ENCODE measurements at regions not wholly inside any gene's neighbourhood (a gene's known extent, or its start where the extent isn't known, plus 50 kb on each side); places are given as distances from the start of the nearest gene placed in this dataset.
"Not testable (repeated sequence)": the region's sequence is repeated elsewhere in the genome, so short reads cannot be mapped to it uniquely, and the experiment has no call there.

DNA sequence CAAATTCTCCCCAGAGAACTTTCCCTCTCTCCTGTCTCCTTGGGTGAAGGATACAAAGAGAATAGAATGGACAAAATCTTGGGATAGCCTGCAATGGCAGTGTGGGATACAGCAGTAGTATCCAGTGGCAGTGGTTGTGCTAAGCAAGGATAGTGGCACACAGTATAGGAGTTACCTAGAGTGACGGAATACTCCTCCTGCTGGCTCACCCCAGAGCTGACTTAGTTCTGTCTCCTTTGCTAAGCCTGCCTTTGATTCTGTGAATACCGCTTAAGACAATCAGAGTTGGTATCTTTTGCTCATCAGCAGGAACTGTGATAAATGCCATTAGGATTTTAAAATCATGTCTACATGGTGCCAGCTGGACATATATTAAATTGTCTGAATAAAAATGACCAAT, 404.3 kb downstream of the JRKL start:
- no peak for DNase-seq

DNA sequence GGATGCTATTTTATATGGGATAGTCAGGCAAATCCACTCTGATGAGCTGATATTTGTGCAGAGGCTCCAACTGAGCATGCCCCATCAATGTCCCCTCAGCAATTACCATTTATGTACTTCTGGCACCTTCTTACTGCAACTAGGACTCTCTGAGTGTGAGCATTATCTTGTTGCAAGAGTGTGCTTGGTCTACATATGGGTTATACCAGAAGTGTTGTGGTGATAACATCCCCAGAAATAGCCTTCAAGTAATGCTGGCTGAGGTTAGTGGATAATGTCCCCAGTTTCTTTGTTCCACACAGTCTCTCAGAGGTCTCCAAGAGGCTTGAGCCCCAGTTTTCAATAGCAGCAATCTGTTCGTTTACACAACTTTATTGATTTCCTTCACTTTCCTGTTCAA, 408.6 kb downstream of the JRKL start:
- DNase-seq: no peak

DNA sequence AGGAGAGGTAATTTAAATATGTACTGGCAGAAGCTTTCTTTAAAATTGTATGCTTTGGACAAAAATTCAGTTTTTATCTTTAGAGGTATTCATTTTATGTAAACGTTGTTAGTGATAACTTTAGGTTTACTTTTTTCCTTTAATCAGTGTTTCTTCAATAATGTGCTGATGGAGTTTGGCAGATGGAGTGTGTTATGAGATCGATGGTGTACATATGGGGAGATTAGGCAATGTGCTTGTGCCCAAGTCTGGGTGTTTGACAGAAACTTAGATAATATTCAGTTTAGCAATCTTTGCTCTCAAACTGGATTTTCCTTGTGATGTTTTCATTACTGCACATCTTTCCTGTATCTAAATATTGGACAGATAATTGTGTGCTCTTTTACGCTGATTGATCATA, 425.4 kb downstream of the JRKL start:
- DNase-seq: no peak

DNA sequence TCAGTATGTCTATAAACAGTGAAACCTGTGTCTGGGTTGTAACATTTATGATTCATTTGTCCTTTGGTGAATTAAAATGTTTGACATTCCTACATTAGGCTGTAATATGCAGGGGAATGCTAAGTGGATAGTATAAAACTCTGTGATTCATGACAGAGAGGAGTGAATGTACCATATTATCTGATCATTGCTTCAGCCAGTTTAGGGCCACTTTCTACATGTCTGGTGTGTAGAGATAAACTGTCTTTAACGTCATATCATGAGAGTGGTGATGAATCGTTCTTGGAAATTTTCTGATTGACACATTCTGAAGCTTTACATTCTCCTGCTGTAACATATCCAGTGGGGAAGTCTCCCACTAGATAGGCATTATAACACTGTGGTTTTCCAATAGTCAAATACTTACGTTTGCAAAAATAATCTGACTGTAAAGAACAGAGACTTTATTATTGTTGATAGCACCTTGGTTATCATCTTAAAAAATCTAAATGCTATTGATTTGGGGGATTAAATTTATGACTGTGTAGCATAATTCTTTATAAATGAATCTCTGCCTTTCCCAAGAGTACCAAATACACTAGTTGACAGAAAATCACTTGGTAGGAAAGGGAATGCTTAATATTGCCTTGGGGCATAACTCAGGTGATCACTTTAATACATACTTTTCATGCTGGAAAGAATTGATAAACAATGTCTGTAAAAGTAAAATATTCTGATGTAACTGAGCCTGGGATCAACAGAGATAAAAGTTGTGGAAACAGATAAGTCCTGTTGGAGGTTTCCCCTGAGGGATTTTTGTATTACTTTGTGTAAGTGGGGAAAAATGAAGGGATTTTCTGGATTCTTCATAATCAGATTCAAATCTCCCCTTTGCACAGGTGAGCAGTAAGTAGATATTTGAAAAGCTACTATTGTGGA, 427.9 kb downstream of the JRKL start:
- peak; percentile 38 for DNase-seq

DNA sequence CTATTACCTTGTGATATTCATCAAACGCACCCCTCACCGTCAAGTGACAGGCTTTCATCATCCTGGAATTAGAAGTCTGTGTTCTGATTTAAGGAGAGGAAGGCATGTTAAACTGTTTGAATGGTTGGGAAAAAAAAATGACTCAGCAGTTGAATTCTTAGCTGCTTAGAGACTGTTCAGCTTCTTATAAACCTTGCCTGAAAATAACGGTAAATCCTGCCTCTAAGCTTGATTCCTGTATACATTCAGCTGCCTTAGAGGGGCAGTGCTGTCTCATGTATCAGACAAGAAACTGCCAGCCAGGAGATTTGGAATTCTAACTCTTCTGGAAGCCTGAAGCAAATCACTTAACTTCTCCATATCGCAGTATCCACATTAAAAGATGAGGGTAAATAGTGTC, 437.4 kb downstream of the JRKL start:
- peak; percentile 14 for DNase-seq

DNA sequence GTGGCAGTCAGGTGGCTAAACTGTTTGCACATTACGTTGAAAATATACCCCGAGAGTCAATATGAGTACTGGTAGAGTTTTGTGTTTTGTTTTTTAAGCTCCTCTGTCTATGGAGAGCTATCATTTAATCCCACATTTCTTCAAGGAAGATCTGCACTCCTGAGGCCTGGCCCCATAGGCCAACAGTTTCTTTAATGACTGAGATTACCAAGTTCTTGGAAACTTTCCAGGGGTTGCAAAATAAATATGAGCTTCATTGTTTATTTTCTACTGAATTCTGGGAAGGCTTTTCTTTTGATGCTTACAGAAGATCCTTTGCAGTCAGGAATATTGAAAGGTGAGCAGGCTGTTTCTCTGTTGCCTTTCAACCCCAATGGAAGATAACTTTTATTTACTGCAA, 452.0 kb downstream of the JRKL start:
- DNase-seq: no peak

DNA sequence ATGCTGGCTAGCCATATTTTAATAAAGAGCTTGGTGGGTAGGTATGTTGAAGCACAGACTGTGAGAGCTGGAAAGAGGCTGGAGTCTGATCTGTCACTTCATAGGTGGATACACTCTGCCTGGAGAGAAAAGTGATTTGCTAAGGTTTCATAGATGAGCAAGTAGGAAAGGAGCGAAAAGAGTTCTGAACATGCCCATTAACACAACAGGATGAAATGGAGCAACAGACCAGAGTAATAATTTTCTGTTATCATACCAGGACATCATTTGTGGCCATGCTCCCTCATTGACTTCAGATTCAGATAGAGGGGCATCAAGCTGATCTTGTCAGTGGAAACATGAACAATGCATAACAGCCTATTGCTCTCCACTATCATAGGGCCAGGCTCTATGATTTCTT, 452.9 kb downstream of the JRKL start:
- DNase-seq: no peak

DNA sequence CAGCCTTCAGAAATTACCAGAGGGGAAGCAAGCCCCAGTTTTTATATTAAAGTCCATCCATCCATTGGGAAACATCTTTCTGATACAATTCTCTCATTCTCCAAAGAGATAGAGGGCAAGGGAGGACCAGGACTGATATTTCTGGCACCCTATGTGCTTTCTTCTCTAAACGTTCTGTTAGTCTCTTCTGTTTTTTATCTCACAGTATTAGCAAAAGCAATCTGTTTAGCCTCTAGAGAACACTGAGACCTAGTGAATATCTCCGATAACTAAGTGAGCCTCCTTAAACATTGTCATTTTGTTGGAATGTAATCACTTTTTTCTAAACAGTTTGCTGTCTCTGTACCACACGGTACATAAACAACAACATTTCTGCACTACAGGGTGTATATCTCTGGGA, 464.6 kb downstream of the JRKL start:
- no peak for DNase-seq

DNA sequence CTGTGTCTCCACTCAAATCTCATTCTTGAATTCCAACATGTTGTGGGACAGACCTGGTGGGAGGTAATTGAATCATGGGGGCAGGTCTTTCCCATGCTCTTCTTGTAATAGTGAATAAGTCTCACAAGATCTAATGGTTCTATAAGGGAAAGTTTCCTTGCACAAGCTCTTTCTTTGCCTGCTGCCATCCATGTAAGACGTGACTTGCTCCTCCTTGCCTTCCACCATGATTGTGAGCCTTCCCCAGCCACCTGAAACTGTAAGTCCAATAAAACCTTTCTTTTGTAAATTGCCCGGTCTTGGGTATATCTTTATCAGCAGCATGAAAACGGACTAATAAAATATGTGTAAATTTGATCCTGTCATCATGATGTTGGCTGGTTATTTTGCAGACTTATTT, 471.9 kb downstream of the JRKL start:
- DNase-seq: not testable (repeated sequence)

DNA sequence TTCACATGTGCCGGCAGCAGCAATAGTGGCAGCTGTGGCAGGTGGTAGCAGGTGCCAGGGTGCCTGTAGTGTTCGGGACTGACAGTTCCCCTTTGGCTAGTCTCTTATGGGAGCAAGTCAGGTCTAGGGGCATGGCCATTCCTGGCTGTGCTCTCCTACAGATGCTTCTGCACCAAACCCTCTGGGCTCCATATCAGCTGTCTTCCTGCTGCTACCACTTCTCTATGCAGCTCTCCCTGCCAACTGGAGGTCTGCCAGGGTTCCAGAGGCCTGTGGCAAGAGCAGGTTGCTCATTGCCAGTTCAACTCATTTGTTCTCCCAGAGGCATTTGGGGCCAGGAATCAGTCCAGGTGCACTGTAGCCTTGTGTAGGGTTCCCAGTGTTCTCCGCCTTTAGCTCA, 473.7 kb downstream of the JRKL start:
- no peak for DNase-seq

DNA sequence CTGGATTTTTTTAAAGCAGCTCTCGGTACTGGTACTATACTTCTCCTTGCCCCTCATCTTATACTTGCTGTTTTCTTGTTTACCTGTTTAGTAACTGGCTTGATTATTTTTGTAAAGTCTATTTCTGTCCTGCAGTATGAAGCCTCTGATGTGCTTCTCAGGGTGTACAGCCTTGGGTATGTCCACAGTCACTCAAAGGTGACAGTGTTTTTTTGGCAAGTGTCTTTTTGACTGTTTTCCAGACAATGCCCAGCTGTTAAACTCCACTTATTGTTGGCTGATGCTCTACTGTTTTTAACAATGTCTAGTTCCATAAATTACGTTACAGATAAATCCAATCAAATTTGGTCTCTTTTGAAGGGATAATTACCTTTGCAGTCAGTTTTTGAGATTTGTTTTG, 475.2 kb downstream of the JRKL start:
- DNase-seq: no peak

DNA sequence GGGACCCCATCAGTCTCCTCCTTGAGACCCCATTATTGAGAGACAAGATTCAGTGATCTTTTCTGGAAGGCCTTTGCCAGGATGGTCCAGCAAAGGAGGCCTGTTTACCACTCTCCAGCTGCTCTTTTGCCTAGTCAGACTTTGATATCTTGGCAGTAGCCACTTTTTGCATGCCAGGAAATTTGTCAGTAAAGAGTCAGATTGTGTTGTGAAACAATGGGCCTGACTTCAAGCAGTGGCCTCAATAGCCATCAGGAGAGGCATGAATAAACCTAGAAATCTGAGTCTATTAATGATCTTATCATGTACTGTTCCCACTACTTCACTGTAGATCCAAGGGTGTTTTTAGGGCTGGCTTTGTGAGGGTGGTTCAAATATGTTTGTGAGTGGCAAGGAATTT, 479.4 kb downstream of the JRKL start:
- DNase-seq: no peak

DNA sequence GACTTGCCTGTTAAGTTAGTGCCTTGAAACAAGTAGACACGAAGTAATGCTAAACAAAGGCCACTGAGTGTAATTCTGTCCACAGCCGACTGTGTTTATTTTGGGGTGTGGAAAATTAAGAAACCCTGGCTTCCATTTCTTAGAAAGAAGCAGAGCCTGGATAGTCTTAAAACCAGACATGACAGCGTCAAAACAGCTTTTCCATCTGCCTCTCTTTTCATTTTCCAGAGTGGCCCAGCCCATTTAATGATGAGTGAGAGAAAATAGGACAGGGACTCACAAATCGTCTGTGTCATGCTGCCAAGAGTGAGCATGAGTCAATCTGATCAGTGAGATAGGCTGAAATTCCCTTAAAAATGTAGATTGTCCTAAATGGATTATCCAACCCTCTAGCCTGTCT, 485.9 kb downstream of the JRKL start:
- no peak for DNase-seq

DNA sequence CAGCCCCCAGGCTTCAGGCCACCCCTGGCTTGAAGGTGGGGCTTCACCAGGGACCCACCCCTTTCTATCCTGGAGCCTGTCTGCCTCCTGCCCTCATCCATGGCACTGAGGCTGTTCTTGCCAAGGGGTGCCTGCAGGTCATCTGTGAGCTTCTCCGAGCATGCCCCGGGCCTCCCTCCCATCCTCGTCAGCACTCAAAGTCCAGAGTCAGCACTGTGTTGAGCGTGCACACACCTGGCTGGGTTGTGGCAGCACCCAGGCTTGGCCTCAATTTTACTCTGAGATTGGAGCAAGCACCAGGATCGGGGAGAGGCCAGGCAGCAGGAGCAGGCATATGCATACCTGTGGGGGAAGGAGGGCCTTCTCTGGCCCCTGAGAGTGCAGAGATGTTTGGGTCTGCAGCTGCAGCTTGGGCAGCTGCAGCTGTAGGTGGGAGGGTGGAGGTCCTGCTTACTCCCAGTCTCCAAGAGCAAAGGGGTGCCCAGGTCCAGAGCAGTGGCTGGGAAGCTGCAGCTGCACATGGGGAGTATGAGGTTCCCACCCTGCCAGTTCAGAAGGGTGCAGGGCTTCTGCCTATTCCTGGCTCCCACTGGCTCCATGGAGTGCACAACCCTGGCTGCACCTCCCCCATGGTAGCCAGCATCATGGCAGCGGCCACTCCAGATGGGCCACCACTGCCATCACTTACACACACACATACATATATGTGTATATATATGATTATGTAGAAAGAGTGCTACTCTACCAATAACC, 488.7 kb downstream of the JRKL start:
- DNase-seq: no peak

DNA sequence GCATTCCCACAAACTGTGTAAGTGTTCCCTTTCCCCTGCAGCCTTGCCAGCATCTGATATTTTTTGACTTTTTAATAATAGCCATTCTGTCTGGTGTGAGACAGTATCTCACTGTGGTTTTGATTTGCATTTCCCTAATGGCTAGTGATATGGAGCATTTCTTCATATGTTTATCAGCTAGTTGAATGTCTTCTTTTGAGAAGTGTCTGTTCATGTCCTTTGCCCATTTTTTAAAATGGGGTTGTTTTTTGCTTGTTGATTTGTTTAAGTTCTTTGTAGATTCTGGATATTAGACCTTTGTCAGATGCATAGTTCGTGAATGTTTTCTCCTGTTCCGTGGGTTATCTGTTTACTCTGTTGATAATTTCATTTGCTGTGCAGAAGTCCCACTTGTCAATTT, 492.8 kb downstream of the JRKL start:
- not testable (repeated sequence) for DNase-seq

DNA sequence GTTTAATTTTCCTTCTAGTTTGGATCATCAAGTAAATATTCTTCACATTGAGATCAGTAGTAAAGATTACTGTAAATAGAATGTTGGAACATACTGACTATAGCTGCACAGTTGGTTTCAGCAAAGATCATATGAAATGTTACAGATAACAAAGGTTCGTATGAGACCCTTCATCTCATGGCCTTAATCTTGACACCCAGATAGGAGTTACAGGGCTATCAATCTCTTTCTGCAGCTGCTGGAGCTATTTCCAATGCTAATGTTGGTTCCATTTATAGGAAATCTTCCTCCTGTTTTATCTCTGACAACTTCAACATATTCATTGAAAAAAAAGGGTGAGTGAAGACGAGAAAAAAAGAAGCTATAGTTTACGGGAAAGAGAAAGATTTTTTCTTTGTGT, 495.6 kb downstream of the JRKL start:
- no peak for DNase-seq

DNA sequence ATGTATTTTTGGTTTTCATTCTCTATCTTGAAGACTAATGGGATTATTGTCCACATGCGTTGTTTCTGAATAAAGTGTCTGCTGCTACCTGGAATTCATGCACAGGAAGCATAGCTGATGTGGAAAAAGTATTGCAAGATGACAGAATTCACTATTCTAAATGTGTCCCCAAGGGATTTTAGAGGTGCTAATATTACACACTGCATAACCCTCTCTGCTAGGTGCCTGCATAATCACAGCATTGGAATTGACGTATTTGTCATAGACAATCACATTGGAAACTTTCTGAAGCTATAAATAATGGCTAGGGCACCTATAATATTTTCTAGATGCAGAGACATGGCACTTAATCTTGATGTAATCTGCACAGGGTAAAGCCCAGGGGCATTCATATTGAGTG, 496.1 kb downstream of the JRKL start:
- no peak for DNase-seq

DNA sequence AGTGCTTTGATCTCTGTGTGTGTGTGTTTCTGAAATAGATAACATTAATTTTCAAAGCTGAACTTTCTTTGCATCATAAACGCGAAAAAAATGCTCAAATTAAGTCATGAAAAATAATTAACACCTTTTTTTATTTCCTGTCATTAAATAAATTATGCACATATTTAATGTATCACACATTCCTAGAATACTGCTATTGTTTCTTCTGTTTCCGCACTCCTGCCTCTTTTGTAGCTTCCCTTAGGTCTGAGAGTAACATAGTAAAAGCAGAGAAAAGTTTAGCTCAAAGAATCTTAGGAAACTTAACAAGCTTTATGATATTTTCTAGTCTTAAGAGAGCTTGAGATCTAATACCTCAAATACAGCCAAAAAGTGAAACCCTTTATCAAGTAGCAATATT, 504.2 kb downstream of the JRKL start:
- no peak for DNase-seq

DNA sequence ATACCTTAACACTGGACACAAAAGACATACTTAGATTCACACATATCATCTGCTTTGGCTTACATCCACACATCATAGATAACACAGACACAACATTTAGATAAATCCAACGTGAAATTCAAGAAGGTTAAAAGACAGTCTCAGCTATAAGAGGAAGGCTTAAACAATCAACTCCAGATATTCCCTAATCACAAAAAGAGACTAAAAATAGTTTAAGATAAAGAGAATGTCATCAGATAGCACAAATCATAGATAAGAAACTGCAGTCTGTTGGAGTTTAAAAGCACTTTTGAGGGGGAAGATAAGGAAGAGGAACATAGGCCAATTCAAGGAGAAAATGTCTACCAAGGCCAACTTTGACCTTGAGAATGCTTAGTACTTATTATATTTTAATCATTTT, 504.8 kb downstream of the JRKL start:
- no peak for DNase-seq

DNA sequence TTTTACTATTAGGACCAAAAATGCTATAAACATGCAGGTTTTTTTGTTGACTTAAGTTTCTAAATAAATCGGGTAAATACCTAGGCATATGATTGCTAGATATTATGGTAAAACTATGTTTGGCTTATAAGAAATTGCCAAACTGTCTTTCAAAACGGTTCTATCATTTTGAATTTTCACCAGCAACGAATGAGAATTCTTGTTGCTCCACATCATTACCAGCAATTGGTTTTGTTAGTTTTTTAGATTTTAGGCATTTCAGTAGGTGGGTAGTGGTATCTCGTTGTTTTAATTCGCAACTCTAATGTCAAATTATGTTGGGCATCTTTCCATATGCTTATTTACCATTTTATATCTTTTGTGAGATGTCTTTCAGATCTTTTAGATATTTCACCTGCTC, 510.2 kb downstream of the JRKL start:
- no peak for DNase-seq

DNA sequence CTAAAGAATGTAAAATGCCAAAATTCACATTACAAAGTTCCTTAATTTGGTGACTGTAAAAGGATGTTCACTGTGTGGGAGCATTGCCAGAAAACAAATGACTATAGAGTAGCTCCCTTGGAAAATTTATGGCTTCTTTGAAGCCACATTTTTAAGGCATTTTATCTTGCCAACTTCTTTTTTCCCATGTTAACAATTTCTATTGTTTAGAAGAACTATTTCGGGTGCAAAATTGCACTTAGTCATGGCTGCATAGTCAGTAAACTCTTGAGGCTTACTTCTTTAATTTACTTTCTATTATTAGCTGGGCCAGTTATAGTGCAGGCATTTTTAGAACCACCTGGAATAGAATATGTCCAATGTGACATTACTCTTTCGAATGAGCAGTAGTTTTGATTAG, 515.3 kb downstream of the JRKL start:
- no peak for DNase-seq

DNA sequence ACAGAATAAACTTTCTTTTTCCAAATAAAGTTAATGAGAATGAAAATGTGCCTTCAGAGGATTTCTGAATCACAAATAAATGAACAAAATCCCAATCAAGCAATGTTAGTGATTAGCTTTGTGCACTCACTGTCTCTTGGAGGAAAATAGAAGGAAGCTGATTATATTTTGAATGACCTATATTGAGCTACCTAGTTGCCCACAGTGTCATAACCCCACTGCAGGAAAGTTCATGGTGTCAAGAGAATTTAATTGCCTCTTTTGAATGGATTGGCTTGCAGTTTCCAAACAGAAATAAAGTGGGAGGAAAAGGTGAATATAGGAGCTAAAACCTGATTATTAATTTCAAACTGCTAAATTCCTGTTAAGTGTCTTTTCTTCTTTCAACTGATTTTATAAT, 515.9 kb downstream of the JRKL start:
- DNase-seq: no peak

DNA sequence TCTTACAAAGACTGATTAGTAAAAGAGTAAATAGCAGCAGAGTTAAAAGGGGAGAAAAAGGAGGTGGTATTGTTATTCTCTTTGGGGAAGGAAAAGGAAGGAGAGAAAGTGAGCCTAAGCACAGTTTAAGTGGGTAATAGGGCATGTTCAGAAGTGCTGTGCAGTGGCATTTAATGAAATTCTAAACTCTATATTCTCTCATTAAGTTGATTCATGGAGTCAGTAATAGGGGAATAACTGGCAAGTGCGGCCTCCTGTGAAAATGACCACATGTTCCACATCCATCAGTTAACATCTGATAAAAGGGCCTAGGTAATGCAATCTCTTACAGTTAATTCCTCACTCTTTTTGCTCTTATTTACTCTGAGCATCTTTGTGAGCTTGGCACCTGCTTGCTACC, 516.7 kb downstream of the JRKL start:
- no peak for DNase-seq

DNA sequence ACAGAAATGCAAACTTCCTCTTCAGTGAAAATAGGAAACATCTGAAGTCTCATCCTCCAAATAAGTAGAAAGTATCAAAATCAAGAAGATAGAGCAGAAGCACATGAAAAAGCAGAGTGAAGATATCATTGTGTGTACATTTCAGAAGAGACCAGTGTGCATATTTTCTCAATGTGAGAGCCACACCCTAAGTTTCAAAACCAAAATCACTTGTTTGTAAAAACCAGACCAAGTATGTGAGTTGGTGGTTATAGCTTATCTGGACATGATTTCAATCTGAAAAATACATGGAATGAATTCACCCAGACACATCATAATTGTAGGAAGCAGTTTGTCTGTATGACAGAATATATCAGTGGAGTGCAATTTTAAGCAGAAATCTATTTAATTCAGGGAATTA, 536.0 kb downstream of the JRKL start:
- DNase-seq: no peak

DNA sequence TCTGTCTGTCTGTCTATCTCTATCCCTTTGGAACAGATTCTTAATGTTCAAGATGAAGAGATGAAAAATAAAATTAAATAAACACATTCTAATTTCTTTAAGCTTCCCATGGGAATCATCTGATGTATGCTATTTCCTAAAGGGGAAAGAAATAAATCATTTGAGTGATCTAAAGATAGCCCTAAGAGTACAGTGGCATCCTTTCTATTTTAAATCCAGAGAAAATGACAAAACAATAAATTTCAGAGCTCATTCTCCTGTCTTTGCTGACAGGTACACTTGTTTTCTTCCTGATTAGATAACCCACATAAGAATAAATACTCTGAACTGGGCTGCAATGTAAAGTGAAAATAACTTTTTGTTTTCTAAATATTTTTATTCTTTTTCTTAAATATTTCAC, 550.4 kb downstream of the JRKL start:
- DNase-seq: no peak

Measured in fibroblast of skin of right quadriceps (primary cell).